CD4-positive, alpha-beta T cell treated with Interleukin-6 for 4 hours (primary cell): ENCODE measurements at regions not wholly inside any gene's neighbourhood (a gene's known extent, or its start where the extent isn't known, plus 50 kb on each side); places are given as distances from the start of the nearest gene placed in this dataset.
"Not testable (repeated sequence)": the region's sequence is repeated elsewhere in the genome, so short reads cannot be mapped to it uniquely, and the experiment has no call there.

Experiments used
- DNase-seq: peaks from one replicate; pipeline ENCODE4 v3.0.0-alpha.2; 2020; ENCODE audit warnings: mixed read lengths

DNA sequence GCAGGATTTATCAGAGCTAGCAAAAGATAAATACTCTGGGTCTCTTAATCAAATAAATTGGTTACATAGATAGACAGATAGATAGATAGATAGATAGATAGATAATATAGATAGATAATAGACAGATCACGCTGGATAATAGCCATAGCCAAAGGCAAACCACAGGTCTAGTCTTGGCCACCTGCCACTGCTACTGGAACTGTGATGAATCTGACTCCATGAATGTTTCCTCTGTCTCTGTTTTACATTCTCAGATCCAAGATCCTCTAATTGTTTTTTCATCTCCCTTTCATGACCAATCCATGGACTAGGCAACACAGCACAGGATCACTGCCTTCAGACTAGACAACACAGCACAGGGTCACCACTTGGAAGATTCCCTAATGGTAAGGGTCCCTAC is 444.7 kb upstream of the NFIA start:
- DNase-seq, result no peak

DNA sequence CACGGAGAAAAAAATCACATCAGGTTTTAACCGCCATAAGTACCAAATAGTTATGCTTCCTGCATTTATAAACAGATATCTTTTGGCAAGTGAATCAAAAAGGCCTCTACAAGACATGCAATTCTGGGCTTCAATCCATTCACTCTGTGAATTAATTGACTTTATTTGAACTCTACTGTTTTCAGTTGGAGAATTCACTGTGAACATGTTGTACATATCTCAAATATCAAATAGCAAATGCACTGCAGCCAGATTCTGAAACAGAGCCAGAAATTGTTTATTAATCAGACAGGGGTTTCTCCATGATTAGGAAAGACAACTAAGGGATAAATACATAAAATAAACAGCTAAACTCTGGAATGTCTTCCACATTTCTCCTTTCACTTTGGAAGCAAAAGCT is 445.4 kb upstream of the NFIA start:
- DNase-seq, result no peak

DNA sequence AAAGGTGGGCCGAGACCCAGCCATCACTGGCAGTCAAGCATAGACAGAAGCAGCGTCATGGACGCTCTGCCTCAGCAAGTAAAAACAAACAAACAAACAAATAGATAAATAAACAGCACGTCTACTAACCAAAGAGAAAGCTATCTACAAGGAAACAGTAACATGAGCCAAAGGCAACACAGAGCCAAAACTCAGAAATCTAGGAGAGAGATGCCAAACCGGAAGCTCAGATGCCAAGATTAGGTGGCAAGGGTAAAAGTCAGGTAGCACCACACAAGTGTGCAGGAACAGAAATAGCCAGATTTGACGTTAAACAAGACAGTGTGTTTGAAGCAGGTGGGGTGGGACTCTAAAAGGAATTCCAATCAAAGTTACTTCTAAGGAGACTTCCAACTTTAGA is 448.3 kb upstream of the NFIA start:
- no peak for DNase-seq

DNA sequence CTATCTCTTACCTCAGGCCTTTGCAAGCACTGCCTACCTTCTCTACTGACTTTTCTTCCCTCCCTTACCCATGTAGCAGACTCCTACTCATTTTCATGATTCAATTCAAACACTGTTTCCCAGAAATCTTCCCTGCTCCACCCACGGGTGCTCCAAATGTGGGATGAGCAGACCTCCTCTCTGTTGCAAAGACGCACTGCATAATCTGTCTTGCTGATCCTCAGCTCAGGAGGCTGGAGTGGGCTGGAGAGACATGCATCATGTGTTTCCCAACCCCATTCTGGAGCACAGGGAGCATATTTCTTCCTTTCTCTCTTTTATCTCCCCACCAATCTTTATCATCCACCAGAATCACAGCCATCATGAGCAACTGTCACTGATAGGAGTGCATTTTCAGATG is 459.9 kb upstream of the NFIA start:
- no peak for DNase-seq

DNA sequence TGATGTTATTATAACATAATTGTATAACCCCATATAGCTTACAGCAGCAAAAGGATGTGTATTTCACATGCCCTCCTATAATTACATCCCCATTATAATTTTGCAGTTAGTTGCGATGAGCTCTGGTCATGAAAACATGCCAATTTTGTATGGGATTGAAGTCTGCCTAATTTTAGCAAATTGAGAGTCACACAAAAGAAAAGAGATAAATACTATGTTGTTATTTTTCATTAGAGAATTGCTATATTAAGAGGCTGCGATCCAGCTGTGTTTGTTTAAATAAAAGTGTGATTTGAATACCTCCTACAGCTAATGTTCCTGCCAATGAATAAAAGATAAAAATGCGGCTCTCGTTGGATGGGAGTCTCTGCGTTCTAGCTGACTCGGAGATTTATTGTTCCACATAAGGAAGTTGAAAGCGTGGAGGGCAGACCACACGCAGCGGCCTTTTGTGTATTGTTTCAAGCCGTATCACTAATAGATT is 461.0 kb upstream of the NFIA start:
- no peak for DNase-seq

DNA sequence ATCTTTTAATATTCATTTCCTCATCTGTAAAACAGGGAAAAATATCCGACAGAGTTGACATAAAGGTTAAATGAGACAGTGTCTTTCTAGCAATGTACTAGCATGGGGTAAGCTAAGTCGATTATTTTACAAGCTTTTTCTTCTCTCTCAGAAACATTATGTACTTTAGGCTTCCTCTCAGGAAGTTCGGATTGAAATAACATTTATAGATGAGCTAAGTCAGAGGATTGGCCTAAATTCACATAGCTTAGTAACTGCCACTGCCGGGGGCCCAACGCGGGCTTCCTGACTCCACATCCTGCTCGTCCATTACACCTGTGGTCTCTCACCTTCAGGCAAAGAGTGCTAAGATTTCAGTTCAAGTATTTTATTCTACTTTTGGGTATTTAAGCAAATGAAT is 462.3 kb upstream of the NFIA start:
- no peak for DNase-seq

DNA sequence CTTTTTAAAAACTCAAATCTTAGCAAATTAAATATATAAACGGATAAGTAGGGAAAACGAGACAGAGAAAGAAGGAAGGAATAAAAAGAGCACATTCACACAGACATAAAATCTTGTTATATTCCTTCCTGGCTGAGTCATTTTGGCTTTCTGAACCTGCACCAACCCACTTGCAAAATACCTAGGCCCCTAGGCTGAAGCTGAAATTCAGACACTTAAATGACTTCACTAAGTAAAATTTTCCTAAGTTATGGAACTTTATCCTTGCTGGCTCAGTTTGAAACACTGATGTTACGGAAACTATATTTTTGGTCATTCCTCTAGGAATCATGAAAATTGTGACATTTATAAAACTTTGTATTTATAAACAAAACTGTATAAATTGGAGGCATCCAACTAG is 462.8 kb upstream of the NFIA start:
- no peak for DNase-seq

DNA sequence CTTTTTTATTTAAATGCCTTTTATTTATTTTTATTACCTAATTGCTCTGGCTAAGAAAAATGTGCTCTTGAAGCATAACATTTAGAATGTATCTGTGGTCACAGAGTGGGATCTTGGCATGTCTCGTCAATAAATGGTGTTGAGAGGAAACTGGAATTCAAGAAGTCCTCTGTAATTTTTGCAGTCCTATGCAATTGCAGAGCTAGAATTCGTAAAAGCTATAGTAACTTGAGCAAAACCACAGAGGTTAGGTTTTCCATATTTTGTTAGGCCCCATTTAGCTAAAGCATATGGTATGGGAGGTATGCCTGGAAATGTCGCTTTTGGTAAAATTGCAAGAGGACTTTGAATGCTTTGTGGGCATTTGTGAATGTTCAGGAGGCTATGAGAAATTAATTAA is 466.7 kb upstream of the NFIA start:
- no peak for DNase-seq

DNA sequence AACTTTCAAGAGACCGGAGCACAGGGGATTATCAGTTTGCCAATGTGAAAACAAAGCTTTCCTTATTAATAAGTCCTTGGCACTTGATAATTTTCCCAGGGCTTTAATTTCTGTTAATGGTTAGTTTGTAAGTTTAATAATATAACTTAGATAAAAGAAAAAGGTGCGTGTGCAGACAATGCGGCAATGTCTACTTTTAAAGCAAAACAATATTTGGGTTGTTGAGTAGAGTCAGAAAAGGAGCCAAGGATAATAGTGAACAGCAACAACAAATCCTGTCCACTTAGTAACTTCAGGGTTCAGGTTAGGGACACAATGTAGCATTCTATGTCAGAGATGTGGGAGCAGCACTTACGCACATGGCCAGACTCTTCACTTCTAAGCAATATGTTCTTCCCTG is 469.6 kb upstream of the NFIA start:
- no peak for DNase-seq

DNA sequence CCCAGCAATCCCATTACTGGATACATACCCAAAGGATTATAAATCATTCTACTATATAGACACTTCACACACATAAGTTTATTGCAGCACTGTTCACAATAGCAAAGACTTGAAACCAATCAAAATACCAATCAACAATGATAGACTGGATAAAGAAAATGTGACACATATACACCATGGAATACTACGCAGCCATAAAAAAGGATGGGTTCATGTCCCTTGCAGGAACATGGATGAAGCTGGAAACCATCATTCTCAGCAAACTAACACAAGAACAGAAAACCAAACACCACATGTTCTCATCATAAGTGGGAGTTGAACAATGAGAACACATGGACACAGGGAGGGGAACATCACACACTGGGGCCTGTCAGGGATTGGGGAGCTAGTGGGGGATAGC is 475.4 kb upstream of the NFIA start:
- not testable (repeated sequence) for DNase-seq

DNA sequence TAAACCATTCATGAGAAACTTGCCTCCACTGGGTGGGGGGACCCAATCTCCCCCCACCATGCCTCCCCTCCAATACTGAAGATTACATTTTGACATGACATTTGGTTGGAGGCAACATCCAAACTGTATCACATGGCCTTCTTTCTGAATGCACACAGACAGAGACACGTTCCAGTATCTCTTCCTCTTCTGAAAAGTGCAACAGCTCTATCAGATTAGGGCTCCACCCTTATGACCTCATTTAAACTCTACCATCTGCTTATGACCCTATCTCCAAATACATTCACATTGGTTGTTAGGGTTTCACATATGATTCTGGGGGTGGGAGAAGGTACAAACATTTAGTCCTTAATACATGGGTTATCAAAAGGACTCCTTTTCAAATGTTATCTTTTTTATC is 481.8 kb upstream of the NFIA start:
- no peak for DNase-seq

DNA sequence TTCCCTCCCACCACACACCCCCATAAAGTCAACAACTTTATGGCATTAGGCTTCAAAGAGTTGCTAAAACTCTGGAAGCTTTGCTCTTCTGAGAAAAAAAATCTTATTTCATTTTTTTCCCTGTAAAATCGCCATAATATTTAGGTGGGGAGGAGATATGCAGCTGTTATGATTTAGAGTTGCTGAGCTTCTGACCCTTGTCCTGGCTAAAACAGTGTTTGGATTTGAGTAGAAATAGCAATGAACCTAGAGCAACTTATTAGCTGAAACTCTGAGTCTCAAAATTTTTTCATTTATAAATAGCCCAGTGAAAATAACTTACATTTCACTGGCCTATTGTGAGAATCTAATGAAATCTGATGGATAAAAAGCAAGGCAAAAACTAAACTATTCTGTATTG is 482.8 kb upstream of the NFIA start:
- DNase-seq, result no peak

DNA sequence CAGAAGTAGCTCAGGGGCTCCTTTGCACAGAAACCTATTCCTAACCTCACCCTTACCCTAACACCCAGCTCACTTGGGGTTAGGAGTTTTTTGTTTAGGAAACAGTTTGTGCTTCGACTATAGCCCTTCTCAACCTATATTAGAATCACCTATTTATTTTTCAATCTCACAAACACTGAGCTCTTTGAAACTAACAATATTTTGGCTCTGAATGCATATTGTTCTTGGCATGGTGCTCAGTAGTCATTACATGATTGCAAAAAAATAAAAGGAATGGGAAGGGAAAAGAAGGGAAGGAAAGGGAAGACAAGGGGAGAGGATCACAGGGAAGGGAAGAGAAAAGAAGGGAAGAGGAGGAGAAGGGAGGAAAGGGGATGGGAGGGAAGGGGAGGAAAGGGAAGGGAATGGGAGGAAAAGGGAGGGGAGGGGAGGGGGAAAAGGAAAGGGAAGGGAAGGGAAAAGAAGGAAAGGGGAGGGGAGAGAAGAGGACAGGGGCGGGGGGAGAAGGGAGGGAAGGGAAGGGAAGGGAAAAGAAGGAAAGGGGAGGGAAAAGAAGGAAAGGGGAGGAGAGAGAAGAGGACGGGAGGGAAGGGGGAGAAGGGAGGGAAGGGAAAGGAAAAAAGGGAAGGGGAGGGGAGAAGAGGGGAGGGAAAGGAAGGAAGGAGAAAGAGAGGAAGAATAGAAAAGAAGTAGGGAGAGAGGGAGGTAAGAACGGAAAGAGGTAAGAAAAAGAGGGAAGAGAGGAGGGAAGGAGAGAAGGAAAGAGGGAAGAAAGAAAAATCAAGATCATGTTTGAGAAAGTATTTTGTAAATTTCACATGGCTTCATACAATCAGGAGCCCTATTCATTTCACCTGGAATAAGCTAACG is 484.1 kb upstream of the NFIA start:
- DNase-seq, result no peak

DNA sequence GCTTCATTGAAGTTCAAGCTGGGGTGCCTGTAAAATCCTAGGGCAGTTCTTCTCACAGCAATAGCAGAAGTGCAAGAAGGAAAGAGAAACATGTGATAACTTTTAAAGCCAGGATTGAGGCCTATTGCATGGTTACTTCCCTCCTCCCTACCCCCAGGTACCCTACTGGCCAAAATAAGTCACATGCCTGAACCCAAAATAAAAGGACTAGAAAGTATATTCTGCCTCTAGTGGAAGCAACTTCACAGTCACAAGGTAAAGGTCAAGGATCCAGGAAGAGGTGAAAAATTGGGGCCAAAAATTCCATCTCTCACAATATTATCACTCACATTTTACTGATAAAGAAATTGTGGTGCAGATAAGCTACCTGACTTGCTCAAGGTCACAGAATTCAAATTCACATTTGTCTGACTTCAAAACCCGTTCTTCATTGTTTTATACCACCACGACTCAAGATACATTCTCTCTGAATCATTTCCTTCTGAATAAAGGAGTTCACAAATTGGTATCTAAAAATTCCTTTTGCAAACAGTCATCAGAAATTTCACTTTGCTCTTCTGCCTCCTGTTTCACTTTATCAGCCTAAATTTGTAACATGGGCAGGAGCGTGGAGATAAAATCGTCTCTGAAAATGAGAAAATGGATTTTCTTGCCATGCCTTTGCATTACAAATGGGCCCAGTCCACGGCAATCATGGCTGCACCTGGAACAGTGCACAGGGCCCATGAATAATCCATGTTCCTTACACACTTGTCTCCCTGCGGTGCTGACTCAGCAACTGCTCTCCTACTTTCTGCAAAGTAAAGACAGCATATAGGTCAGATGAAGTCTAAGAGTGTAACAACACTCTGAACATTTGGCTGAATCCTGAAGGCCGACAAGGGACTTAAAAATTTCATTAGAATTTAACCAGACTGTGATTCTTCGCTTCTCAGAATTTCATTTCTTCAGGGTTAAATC is 485.3 kb upstream of the NFIA start:
- DNase-seq, result no peak

DNA sequence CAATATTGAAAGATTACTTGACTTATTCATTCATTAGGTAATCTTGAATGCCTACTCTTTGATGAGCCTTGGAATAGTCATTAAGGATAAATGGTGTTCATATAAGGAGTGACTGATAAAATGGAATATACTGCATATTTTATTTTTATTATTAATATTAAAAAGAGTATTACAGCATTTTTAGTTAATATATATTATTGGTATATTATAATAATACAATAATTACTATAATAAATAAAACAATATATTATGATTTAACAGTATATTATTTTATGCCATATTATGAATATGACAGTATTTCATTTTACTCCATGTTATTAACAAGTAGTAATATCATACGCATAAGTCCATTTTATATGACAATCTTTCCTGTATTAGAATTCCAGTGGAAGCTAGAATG is 490.8 kb upstream of the NFIA start:
- no peak for DNase-seq

DNA sequence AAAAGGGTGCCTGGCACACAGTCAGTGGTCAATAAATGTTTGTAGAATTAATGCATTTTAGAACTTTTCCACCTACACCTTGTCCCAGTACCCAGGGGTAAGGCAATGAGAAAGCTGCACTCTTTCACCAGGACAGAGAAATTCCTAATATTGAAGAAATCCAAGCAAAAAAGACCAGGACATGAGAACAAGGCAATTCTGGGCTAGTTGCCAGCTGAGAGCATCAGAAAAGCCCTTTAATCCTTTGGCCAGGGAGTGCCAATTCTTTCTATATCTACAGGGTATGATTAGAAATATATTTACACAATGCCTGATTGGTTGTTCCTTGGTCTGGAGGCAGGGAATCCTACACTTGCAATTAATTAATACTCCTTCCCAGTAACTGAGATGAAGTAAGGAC is 492.4 kb upstream of the NFIA start:
- no peak for DNase-seq

DNA sequence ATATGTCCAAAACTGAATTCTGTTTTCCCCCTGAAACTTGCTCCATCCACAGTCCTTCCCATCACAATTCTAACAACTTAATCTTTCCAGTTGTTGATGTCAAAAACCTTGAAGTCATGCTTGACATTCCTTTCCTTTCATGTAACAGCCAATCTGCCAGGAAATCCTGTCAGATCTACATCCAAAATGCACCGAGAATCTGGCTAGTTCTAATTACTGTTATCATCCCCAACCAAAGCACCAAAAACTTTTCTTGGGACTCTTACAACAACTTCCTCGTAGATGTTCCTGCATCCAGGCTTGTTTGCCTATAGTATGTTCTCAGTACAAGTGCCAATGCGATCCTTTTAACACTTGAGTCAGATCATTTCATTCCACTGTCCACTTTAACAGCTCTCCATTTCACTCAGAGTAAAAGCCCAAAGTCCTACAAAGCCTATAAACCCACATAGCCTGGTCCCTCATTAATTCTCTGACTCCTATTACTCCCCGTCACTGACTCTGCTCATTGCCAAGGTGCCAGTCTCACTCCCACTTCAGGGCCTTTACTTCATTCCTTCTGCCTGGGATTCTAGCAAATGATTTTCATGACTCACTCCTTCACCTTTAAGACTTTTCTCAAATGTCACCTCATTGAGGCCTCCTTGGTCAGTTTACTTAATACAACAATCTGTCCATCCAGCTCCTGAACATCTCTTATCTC is 493.2 kb upstream of the NFIA start:
- DNase-seq, result no peak

DNA sequence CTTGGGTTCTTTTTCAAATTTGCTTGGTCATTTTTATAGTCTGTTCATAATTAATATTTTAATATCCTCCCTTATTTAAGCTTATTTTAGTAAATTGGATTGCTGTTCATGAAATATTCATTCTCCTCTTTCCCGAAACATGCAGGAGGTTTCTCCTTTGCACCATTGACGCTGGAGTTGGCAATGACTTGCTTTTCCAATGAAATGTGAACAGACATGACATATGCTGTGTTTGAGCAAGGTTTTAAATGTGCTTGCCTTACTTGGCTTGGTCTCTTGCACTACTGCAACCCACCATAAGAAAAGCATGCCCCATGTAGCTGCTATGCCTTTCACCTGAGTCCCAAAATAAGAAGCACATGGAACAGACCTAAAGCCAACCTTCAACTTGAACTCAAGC is 498.0 kb upstream of the NFIA start:
- no peak for DNase-seq

DNA sequence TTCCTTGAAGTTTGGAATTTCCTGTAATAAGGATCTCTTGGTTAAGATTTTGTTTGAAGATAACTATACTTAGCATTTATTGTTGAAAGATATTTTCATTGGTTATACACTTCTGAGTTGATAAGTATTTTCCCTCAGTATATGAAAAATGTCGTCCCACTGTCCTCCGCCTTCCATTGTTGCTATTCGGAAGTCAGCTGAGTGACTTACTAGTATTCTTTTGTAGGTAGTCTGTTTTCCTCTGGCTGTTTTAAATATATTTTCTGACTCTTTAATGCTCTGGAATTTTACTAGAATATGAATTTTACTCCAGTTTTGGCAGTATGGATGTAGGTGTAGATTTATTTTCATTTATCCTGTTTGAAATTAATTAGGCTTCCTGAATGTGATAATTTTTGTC is 498.7 kb upstream of the NFIA start:
- no peak for DNase-seq

DNA sequence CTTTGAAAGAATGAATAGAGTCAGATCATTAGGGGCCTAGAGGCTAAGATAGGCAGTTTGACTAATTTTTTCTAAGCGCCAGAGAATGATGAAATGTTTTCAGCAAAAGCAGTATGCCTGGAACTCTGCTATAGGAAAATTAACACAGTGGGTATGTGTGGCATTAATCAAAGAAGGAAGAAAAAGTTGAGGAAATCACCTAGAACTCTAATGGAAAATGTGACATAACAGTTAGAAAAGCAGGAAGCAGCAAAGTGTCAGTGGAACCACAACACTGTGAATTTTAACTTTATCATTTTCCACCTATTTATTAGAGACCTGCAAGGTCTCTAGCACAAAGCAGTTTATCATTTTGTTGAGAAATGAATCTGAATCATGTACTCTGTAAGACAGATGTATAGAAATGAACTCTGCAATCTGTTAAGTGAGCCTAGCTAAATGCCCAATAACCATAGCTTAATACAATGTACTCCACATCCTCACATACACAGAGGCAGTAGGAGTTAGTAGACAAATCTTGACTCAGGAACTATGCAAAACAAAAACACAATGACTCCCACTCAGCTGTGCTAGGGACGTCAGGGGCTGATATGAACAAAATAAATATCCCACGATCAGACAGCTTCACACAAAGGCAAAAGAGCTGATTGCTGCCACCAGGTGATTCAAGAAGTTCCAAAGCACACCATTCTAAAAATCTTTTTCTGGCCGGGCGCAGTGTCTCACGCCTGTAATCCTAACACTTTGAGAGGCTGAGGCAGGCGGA is 500.7 kb upstream of the NFIA start:
- no peak for DNase-seq

DNA sequence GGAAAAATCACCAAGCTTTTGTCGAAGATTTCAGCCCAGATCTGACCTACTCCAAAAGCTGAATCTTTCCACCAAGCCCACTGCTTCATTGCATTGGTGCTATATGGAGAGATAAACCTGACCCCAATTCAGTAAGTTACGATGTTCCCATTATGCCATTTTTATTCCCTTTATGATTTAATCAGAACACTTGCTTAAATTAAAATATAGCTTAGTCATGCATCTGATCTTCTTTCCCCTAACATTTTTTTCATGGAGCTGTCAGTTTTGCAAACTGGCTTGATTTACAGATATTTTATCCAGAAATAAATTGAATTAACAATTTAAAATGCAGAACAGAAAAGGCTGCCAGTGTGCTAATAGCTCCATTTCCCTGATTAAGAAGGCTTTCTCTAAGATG is 503.5 kb upstream of the C1orf87 start:
- no peak for DNase-seq

DNA sequence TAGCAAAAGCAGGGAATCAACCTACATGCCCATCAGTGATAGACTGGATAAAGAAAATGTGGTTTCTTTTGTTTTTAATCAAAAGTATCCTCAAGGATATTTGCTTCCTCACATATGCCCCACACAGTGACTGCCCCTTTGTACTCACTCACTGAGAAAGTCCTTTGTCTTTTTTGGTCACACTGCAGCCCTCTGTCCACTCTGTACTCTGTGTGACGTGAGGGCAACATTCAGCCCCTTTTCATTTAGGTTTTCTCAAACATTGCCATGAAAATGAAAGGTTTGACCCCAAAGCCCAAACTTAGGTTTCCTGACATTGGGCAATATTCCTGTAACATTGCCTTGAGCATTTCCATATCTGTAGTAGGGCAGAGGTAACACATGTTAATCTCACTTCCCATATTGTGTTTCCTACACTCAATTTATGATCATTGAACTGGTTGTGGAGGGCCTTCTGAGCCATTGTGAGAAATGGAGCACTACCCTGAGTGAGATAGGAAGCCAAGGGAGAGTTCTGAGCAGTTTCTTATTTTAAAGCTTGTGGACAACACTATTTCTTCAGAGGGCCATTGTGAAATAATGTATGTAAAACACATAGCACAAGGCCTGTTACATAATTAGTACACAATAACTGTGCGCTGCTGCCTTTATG is 501.9 kb upstream of the C1orf87 start:
- DNase-seq, result no peak
